DMS79 (cell line): ENCODE measurements at regions not wholly inside any gene's neighbourhood (a gene's known extent, or its start where the extent isn't known, plus 50 kb on each side); places are given as distances from the start of the nearest gene placed in this dataset.

ENCODE experiments used
- DNase-seq: peaks from one replicate; lab custom pipeline; 2025; lab: John Stamatoyannopoulos, UW

DNA sequence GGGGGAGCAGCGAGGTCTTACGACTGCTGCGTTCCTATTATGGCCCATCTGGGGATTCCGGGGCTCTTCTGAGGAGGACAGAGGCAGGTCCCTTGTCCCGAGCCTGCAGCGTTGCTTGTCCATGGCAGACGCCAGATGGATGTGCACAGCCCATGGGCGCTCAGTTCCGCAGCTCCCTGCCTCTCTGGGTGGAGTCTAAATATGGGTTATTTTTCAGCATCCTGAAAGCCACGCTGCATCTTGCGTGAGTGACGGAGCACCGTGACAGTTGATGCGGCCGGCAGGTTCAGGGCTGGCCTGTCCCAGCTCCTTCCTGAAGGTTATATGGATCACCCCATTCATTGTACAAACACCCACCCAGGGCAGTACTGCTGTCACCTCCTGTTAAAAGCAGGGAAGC, 1169.4 kb downstream of the BRD1 start:
- DNase-seq: no peak

DNA sequence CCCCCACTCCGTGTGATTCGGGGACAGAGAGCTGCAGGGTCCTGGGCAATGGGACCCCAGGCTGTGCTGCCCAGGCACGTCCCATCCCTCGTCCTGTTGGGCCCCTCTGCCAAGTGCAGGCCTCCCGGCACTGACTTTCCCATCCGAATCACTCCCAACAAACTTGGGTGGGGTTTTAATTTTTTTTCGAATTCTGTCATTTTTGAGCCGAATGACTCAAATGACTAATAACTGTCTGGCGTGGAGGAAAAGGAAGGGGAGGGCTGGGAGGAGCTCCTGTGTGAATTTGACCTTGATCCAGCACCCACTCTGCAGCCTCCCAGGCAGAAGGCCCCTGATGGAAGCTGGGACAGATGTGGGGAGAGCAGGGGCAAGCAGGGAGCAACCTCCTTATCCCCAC, 1173.2 kb downstream of the BRD1 start:
- no peak for DNase-seq

DNA sequence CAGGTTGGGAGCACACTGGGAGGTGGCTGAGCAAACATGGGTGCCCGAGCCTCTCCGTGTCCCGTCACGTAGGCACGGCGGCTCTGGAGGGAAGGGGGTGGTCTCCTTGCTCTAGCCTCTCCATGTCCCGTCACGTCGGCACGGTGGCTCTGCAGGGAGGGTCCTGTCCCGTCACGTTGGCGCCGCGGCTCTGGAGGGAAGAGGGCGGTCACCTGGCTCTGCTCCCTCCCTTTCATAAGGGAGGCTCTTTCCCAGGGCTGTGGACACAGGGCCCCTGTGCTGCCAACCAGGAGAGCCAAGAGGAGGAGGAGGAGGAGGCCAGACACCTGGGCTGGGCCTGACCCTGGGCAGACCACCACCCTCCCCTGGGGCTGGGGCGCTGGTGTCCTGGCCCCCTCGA, 1173.7 kb downstream of the BRD1 start:
- no peak for DNase-seq

DNA sequence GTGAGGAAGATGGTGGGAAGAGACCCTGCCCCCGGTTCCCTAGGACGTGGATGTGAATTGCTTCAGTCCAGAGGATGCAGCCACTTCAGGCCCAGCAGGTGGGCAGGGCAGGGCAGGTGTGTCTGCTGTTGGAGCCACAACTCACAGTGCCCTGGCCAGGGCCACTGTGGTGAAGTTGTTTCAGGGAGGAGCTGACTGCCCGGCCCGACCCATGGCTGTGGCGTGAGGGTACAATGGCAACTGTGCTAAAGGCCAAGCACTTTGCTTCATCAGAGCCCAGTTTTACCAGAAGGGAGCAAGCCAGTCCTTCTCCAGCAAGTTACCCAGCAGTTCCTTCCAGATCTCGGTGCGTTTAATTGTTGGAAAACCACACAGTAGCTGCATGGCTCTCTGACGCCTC, 1174.4 kb downstream of the BRD1 start:
- DNase-seq: no peak

DNA sequence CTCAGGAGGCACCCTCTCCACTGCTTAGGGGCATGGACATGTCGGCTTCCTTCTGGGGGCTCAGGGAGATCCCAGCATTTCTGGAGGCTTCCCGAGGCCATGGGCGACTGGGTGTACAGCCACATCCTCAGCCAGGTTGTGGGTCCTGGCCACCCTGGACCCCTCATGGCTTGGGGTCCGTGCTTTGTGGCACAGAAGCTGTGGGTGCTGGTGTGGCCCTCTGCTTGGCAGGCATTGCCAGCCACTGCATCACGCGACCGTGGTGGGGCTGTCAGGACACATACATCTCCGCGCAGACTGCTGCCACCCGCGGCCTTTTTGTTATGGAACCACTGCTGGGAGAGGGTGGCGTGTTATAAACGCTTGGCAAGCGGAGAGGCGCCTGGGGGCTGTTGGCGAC, 1174.9 kb downstream of the BRD1 start:
- no peak for DNase-seq

DNA sequence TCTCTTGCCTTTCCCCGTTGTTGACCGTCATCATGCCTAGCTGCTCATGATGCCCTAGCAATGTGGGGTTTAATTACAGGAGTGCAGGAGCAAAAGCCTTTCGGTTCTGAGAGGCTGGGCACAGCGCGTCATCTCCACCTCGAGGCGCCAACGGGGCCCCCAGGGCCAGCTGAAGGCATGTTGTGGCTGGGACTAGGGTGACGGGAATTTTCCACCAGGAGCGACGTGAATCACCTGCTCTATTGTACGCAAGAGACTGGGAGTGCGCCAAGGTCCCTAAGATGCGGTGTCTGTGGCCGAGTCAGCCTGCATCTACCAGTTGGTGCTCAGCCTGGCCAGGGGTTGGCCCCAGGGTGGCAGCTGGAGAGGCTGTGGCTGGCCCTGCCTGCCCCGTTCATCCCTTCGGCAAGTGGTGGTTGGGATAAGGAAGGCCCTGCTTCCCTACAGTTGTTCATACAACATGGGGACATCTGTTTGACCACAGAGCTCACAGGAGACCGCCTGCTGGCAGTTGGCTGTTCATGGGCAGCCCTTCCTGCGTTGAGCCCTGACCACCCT, 1175.6 kb downstream of the BRD1 start:
- no peak for DNase-seq

DNA sequence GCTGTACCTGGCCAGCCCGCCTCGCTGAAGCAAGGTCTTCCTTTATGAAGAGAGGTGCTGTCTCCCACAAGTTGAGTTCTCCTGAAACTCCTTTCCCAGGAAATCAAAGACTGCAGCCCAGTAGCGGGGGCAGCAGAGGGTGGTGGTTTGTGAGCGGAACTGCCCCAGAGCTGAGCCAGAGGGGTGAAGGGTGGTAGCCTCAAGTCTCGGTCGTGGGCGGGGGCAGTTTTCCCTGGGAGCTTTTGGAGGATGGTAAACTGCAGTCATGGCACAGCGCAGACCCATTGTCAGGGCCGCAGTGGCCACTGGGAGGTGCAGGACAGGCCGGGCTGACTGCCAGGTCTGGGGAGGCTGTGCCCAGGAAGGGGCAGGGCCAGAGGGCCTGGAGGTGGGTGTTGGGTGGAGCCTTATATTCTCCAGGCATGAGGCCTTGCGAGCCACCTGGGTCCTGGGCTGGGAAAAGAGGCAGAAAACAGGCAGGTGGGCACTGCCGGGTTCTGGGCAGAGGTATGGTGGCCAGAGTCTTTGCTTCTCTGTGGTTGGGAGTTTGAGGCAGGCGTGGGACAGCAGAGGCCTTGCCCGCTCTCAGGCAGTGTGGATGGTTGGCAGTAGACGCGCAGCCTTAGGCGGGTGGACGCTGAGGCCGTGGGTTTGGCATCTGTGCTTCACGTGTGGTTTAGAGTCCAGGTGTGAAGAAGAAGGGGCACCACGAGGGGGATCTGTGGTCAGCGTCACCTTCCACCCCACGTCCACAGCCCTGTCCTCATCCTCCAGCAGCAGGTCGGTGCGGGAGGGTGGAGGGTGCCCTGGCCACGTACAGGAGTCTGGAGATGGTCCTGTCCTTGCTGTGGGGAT, 1176.4 kb downstream of the BRD1 start:
- DNase-seq: no peak

DNA sequence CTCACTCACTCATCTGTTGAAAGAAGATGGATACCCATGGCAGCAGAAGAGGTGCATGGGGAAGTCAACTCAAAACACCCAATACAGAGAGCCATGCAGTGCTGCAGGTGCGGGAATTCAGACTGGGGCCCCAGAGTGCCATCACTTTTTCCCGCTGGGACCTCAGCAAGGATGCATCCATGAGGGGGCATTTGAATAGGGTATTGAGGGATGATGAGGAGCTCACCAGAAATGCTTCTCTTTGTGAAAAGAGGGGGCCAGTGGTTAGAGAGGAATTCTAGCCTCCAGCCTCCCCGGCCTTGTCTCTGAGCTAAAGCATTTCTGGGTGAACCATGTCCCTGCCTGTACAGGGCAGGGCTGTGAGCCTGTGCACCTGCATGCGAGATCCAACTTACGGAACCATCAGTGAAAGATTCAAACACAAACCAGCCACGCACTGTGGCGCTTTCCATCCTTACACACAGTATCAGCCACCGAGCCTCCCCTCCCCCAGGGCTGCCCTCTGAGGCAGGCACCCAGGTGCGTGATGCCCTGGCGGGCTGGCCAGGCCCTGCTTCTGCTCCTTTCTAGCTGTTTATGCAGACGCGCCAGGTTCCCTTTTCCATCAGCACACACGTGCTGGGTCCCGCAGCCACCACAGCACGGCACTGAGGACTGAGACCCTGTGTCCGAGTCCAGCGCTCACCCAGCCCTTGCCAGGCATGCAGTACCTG, 1177.2 kb downstream of the BRD1 start:
- DNase-seq: no peak

DNA sequence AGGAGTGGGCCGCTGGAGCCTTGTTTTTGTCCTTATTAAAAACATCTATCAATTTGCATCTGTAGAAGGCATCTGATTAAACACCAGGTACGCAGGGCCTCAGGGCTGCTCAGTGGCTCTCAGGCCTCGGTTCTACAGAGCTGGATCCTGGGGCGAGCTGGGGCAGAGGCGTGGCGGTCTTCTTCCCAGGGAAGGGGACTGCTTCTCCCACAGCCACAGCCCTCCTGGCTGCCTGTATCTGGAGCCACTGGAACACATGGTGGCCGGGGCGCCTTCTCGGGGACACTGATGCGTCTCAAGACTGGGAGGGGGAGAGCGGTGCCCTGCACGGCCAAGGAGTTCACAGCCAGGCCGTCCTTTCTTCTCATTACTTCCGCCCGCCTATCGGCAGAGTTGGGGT, 1178.2 kb downstream of the BRD1 start:
- no peak for DNase-seq

DNA sequence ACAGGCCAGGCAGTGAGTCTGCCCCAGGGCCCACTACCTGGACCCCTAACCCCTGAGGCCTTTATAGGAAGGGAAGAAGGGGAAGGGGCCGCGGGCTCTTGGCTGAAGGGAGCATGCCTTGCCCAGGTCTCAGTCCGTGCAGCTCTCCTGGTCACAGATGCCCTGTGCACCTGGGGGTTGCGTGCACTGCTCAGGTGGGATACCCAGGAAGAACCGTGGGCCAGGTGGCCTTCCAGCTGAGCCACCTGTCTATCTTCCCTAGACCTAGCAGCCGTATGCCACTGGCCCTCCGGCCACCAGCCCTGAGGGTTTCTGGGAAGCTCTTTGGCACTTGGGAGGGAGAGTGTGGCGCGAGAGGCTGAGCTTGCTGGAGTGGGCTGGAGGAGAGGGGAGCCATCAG, 1178.6 kb downstream of the BRD1 start:
- no peak for DNase-seq

DNA sequence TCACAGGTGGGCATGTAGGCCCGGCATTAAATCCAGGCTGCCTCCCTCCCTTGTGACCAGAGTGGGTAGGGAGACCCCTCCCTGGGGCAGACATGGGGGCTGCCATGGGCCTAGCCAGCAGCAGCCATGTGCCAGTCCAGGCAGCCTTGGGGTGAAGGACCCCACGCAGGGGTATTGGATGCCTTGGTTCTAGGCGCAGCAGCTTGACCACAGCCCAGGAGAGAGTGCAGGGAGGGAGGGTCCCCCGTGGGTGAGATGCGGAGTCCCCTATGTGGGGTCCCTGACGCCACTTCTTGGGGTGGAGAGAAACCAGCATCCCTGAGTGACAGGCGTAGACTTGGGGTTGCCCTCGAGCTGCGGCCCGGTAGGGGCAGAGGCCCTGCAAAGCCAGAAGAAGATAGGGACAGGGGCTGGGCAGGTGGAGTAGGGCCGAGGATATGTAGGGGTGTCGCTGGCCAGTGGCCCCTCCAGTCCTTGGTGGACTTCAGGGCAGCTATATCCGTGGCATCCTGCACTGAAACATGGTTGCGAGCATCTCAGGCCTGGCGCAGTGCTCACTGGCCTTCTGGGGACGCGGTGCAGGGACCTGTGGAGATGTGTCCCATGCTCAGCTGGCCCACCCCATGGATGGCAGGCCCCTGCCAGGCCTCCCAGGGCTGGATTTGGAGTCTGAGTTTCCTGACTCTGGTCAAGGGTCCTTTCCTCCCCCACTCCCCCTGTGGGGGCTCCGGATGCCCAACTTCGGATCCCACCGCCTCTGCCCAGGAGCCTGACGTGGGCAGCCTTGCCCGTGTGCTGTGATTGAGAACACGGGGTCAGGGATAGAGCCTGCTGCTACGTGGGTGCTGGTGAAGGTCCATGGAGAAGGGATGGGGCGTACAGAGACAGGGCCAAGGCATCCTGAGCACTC, 1179.8 kb downstream of the BRD1 start:
- no peak for DNase-seq

DNA sequence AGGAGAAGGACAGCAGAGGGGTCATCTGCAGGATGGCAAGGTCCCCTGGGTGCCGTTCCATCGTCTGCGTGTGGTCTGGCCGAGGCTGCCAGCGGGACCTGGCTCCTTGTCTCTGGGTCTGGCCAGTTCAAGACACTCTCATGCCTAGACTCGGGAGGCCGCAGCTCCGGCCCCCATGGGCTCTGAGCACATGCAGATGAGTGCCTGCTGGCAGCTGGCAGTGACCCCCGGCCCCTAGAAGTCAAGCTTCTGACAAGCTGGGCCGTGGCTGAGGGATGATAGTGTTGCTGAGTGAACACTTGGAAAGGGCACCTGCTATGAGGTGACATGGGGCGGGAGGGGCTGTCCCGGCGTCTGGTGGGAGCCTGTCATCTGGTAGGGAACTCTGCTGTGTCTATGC, 1180.6 kb downstream of the BRD1 start:
- DNase-seq: no peak

DNA sequence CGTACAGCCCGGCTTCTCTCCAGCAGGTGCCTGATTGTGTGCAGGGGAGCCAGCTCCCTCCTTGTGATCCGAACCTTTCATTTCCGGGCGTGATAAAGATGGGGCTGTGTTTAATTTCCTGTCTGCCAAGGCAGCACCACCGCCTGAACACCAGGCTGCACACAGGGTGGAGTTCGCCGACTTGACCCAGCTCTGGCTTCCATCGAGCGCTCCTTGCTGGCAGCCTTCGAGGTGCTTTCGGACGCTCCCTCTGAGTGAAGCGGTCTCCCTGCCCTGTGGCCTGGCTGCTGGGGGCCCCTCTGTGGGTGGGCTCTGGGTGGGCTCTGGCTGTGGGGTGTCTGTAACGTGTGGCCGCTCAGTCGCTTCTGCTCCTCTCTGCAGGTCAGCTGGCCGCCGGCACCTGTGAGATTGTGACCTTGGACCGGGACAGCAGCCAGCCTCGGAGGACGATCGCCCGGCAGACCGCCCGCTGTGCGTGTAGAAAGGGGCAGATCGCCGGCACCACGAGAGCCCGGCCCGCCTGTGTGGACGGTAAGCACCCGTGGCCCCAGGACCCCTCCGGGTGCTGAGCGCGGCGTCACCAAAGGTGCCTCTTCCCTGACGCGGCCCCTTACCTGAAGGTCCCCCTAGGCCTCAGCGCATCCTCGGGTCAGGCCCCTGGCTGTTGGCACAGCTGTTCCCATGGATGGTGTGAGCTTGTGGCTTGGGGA, 1181.3 kb downstream of the BRD1 start:
- no peak for DNase-seq

DNA sequence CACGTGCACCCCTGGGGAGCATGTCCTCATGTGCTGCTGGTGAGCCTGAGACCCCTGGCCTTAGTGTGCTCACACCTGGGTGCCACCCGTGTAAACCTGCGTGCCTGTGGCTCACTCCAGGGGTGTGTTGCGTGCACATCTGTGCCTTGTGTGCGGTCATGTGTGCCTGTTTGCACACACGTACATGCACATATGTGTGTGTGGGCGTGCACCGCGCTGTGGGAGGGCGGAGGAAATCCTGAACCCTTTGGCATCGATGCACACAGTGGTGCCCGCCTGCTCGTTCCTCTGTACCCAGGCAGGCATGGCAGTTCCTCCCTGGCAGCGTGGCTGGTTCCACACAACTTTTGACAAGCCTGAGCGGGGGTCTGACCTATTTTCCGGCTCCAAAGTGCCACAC, 1181.9 kb downstream of the BRD1 start:
- no peak for DNase-seq

DNA sequence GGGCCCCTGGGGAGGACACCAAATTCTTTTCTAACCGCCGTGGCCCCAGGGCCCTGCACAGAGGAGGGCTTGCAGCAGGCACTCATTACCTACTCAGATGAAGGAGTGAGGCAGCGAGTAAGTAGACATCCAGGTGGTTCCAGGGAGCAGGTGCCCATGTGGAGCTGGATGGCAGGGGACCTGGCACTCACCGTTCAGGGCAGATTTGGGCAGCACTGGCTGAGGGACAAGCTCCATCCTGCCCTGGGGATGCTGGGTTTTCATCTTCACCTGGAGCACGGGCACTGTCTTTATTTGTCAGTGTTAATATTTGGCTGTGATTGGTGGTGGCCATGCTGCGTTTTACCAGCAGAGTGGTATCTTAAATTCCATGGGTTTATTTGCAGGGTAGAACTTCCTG, 1182.7 kb downstream of the BRD1 start:
- DNase-seq: no peak

DNA sequence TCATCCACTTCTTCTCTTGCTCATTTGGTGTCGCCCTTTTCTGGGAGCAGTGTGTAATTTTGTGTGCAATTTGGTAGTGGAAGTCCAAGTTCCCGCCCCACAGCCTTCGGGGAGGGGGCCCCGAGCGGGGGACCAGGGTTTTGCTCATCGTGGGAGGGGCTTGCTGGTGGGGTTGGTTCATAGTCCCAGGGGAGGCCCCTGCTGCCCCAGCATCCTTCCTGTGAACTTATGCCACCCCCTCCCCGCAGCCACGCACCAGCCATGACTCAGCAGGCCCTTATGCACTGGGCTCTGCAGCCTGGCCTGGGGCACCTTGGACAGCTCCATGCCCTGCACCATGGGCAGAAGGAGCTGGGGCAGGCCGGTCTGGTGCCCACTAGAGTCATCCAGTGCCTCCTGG, 1183.6 kb downstream of the BRD1 start:
- DNase-seq: no peak

DNA sequence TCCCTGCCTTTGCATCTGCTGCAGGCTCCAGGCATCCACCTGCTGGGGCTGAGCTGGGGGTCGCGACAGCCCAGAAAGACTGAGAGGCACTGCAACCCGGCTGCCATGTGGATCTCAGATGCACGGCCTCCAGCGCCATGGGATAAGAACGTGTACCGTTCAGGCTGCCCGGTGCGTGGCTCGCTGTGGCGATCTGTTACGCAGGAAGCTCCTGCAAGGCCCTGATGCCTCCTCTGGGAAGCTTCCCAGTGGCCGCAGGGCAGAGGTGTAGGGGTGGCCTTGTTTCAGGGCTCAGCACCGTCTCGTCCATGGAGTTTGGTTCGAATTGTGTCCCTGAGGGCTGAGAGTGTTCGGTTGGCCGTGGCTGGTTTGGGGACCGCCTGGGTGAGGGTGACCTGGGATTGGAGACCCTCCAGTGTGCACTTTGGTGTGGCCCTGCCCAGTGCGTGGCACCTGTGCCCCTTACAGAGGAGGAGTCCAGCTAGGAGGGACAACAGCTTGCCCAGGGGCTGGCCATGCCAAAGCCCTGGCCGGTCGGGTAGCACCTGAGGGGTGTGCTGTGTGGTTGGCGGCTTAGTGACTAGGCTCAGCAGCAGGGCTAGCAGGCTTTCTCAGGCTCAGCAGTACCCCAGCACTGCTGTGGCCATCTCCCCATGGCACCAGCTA, 1184.5 kb downstream of the BRD1 start:
- no peak for DNase-seq

DNA sequence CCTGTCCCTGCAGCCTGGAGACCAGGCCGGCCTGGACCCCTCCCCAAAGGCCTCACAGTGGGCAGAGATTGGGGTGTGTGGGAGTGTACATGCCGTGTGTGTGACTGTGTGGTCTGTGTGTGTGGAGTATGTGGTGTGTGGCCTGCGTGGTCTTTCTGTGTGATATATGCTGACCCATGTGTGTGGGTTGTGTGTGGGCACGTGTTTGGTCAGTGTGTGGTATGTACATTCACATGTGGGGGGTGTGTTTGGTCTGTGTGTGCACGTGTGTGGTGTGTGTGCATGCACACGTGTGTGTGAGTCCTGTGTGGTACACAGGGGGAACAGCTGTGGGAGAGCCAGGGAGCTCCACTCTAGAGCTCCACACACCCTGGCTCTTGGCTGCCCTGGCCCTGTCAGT, 1185.1 kb downstream of the BRD1 start:
- no peak for DNase-seq

DNA sequence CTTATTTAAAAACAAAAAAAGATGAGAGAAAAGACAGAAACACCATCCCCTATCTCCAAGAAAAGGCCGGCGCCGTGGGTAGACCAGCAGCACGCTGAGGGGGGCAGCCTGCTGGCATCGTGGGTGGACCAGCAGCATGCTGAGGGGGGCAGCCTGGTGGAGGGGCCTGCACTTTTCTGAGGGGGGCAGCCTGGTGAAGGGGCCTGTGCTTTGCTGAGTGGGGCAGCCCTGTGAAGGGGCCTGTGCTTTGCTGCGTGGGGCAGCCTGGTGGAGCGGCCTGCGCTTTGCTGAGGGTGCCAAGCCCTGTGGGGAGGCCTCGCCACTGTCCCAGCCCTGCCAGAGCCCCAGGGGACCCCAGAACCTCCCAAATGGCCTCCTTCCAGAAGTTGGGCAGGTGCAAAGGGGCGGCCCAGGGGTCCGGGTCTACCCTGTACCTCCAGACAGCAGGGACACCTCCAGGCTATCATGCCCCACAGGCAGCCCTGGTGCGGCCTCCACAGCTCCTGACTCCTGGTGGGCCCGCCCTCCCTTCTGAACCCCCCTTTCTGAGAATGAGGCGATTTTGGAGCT, 1185.7 kb downstream of the BRD1 start:
- no peak for DNase-seq
